ENCODE measurements at regions not wholly inside any gene's neighbourhood (a gene's known extent, or its start where the extent isn't known, plus 50 kb on each side); places are given as distances from the start of the nearest gene placed in this dataset.

DNA sequence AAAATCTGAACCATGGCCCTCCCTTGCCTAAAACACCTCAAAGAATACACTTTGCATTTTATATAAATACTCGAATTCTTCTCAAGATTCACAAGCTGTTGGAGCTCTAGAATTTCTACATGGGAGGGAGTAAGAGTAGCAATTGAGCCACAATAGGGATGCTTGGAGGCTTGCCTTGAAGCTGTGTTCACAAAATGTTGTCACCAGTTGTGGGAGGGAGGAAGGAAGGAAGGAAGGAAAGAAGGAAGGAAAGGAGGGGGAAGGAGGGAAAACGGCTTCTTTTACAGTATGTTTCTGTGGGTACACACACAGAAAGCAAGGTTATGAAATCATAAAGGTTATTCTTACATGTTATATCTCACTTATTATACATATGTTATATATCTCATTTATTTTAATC is 128.6 kb upstream of the PEG3 start:
- TF ChIP-seq, protein P1, sequence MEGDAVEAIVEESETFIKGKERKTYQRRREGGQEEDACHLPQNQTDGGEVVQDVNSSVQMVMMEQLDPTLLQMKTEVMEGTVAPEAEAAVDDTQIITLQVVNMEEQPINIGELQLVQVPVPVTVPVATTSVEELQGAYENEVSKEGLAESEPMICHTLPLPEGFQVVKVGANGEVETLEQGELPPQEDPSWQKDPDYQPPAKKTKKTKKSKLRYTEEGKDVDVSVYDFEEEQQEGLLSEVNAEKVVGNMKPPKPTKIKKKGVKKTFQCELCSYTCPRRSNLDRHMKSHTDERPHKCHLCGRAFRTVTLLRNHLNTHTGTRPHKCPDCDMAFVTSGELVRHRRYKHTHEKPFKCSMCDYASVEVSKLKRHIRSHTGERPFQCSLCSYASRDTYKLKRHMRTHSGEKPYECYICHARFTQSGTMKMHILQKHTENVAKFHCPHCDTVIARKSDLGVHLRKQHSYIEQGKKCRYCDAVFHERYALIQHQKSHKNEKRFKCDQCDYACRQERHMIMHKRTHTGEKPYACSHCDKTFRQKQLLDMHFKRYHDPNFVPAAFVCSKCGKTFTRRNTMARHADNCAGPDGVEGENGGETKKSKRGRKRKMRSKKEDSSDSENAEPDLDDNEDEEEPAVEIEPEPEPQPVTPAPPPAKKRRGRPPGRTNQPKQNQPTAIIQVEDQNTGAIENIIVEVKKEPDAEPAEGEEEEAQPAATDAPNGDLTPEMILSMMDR (IDR thresholded peaks at IDR 0.05; ENCODE audit: control extremely low read depth in 1 of 3, insufficient read depth in 1 of 3, low read depth in 1 of 3, low read length in 3 of 3): no peak
- TF ChIP-seq POLR2AphosphoS5 (IDR thresholded peaks at IDR 0.05; ENCODE audit: low read depth, low read length) (no peak), EGR1 (IDR thresholded peaks at IDR 0.05; ENCODE audit: borderline replicate concordance, low read depth, low read length) (no peak), EZH2 (IDR thresholded peaks at IDR 0.05; ENCODE audit: low read depth, low read length, severe bottlenecking) (no peak), TCF12 (IDR thresholded peaks at IDR 0.05; ENCODE audit: low read depth, low read length) (no peak), JUND (IDR thresholded peaks at IDR 0.05; ENCODE audit: low read length) (no peak)
